Hematopoietic multipotent progenitor cell treated with erythropoietin and hydrocortisone succinate and interleukin-3 and kit ligand, for 6 days (in vitro differentiated cells): ENCODE measurements at regions not wholly inside any gene's neighbourhood (a gene's known extent, or its start where the extent isn't known, plus 50 kb on each side); places are given as distances from the start of the nearest gene placed in this dataset.
"Not testable (repeated sequence)": the region's sequence is repeated elsewhere in the genome, so short reads cannot be mapped to it uniquely, and the experiment has no call there.

Source experiments
- DNase-seq: peaks from one replicate; pipeline ENCODE4 v3.0.0-alpha.2; 2015

- not testable (repeated sequence) for DNase-seq
These were observed 131.7 kb downstream of the TNFRSF13B start for GRCh38 chr17:16840219-16840618.

- not testable (repeated sequence) for DNase-seq
These were observed 132.4 kb downstream of the TNFRSF13B start for GRCh38 chr17:16839242-16840175.

DNA sequence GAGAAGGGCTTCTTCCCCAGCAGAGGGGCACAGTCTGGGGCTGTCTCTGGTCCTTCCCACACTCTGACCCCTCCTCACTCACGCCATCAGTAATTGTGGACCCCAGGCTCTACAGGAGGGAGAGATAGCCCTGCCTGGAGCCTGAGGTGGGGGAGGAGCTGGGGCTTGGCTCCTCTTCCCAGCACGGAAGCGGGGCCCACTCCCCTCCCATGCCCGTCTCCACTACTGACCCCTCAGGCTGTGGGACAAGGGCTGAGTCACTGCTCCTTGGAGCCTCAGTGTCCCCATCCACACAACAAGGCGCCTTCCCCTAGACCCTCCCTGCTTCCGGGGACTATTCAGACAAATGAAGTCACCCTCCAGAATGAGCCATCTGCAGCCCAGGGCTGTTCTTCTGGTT lies 133.1 kb downstream of the TNFRSF13B start:
- not testable (repeated sequence) for DNase-seq

DNA sequence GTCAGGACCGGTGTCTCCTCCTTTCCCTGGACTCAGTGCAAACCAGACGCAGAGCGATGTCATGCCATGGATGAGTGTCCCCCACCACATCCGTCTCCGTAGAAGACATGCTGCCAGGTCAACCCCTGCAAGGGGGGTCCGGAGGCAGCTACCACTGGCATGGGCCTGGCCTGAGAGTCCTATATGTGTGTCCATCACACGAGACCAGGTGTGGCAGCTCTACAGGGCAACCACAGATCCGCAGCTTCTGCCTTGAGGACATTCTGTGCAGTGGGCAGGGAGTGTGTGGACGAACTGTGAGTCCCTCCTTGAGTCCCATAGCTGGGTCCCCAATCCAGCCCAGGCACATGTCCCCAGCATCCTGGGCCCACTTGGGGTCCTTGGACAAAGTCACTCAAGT lies 133.6 kb downstream of the TNFRSF13B start:
- not testable (repeated sequence) for DNase-seq

DNA sequence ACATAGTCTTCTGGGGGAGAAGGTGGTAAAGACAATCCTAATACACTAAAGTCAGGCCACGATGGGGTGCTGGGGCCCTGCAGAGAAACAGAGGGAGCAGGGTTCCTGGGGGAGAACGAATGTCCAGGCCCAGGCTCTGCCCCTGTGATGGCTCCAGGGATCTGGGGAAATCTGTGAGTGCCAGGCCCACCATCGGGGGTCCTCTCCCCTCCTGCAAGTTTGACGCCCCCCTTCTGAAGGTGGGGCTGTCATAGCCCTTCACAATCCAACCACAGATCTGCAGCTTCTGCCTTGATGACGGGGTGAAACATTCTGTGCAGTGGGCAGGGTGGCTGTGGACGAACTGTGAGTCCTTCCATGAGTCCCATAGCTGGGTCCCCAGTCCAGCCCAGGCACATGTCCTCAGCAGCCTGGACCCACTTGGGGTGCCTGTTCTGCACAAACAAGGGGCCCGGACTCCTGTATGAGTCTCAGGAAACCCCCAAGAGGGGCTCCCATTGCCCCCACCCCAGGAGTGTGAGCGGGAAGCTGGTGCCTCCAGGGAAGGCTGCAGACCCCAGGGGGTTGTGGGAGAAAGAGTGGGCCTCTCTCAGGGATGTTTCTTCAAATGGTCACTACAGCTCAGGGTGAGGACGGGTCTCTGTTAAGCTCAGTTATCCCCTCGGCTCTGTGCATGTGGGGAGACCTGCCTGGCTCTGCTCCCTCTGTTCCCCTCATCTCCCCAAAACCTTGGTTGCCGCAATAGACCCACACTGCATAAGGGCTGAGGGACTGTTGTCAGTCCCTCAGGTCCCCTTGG lies 134.3 kb downstream of the TNFRSF13B start:
- not testable (repeated sequence) for DNase-seq

DNA sequence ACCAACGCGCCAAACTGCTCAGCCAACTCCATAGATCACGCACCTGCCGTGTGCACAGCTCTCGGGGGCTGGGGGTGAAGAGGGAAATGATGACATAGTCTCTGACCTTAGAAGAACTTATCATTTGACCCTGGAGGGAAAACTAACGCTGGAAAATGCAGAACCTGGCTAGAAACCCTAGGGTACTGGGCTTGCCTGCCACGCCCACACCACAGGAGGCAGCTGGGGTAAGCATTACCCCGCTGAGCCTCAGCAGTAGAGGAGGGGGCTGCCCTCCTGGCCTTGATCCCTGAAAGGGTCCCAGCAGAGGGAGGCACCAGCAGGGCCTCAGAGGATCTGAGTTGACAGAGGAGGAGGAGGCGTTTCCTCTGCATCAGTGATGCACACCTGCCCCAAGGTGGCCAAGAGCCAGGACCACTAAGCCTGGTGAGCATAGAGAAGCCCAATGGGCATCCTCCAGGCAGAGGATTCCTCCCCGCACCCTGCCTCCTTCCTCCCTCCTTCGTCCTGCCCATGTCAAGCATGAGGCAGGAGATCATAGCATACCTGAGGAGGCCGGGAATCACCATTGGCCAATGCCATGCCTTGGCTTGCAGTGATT lies 135.5 kb downstream of the TNFRSF13B start:
- DNase-seq, result not testable (repeated sequence)

GRCh38 chr17:16833517-16833916 lies 138.4 kb downstream of the TNFRSF13B start:
- not testable (repeated sequence) for DNase-seq

- DNase-seq, result not testable (repeated sequence)
These were observed 139.1 kb downstream of the TNFRSF13B start for GRCh38 chr17:16832853-16833252.

DNA sequence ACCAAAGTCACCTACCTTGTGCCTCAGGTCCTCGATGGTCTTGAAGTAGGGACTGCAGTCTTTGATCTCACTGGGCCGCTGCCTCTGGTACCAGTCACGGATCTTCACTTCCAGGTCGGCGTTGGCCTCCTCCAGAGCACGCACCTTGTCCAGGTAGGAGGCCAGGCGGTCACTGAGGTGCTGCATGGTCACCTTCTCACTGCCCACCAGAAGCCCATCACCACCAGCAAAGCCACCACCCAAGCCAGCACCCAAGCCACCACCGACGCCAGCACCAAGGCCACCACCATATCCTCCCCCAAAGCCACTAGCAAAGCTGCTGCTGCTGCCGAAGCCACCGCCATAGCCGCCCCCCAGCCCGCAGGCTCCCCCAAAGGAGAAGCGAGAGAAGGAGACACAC lies 139.7 kb downstream of the TNFRSF13B start:
- DNase-seq, result not testable (repeated sequence)

GRCh38 chr17:16830770-16831169 lies 140.7 kb downstream of the CCDC144A start:
- DNase-seq, result not testable (repeated sequence)

DNA sequence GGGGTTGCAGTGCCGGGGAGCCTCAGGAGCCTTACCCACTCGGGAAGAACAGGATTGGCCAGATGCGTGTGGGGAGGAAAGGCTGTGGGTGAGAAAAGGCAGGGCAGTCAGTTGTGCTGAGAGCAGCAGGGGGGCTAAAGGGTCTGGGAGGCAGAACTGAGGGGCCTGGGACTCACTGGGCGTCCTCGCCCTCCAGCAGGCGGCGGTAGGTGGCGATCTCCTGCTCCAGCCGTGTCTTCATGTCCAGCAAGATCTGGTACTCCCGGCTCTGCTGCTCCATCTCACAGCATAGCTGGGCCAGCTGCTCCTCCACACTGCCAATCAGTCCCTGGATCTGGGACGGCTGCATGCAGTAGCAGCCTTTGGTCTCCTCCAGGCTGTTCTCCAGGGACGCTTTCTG lies 140.2 kb downstream of the CCDC144A start:
- DNase-seq, result not testable (repeated sequence)
